ENCODE measurements at regions not wholly inside any gene's neighbourhood (a gene's known extent, or its start where the extent isn't known, plus 50 kb on each side); places are given as distances from the start of the nearest gene placed in this dataset.

DNA sequence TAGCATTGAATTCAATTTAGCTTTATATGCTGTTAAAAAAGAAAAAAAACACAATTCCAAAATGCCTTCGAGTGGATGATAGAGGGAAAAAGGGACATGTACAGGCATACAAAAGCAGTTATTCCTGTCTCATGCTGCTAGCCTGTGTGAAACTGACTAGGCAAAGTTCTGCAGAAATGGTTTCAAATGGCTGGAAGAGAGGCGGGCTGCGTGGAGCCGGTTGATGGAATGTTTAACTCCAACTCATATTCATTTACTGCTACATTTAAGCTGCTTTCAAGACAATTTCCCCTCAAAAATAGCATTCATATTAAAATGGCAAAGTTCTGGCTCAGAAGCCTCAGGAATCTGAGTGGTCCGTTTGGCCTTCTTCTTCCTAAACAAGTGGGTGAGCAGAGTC, 143.8 kb upstream of the PPARGC1A start:
- no peak for DNase-seq

DNA sequence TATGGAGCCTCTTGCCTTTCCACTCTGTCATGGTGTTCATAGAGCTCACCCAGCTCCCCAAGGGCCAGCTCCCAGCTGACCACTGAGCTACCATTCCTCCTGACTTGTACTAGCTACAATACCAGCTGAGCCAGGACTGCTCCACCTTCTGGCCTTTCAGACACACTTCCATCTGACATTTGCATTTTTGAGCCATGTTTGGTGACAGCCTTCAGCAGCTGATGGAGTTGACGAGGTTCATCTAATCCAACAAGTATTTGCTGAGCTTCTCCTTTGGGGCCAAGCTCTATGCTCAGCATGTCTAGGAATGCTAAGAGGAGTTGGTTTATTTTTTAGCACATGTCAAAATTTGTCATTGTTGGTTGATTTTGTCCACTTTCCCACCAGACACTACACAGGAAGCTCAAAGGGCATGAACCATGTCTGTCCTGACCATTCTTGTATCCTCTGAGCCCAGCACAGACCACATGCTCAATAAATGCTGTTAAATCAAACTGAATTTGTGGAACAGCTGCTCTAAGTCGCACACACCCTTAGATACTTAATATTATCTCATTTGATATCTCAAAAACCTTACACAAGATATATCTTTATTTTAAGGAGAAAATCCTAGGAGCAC, 142.6 kb upstream of the PPARGC1A start:
- no peak for DNase-seq

DNA sequence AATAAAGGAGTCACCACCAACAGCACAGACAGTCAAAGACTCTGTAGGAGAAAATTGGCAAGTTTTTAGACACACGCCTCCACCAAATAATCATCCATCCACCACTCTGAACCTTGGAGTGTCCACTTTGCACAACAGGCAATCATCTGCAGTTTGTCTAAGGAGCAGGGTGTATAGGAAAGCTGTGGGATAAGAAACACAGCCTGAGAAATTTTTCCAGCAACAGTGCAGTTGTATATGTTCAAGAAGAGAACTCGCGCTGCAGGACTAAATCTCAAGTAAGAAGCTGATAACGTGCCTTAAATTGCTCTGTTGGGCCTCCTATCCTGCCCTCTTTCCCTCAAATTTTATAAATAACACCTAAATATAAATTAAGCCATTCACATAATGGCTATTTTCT, 136.7 kb upstream of the PPARGC1A start:
- no peak for DNase-seq

DNA sequence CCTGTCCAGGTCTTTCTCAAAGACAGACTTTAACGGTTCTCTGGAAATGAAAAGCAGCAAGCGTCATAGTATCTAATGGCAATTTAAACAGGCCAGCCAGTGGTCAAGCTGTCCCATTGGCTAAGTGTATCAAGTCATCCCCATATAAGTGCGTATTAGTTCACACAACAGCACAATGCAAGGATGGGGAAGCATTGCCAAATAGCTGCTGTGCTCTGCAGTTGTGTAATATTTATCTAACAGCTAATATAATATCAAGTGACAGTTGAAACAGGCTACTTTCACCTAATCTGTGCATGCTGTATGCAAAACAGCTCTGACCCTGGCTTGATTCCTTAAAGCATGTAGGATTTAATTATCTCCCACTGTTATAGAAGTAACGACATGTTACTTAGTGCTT, 134.8 kb upstream of the PPARGC1A start:
- DNase-seq: no peak

DNA sequence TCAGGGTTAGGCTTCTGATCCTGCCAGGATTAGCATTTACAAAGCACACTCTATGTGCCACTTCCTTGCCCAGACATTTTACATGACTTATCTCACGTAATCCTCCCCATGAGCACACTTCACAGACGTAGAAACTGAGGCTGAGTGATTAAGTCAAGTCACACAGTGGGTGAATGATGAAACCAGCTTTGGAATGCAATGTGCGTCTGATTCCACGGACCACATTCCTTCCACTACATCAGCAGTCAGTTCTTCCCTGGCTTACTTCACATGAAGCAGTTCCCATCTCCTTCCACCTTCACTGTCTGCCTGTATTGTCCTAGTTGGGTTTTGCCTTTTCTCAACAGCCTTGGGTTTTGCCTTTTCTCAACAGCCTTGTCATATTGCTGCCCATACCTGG, 134.3 kb upstream of the PPARGC1A start:
- DNase-seq: no peak

DNA sequence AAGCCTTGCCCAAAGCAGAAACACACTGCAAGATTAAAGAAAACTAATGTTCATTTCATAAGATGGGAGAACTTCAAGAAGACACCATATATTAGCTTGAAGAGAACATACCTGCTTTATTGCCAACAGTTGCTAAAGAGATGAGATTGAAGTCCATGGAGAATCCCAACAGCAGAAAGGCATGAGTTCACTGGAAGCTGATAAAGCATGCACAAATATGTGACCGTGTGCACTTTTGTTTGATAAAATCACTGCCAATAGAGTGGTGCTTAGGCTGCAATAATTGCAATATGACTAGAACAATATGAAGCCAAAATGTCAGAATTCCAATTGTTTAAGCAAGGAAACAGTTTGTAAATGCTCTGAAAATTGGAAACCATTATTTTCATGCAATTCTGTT, 125.9 kb upstream of the PPARGC1A start:
- DNase-seq: no peak

DNA sequence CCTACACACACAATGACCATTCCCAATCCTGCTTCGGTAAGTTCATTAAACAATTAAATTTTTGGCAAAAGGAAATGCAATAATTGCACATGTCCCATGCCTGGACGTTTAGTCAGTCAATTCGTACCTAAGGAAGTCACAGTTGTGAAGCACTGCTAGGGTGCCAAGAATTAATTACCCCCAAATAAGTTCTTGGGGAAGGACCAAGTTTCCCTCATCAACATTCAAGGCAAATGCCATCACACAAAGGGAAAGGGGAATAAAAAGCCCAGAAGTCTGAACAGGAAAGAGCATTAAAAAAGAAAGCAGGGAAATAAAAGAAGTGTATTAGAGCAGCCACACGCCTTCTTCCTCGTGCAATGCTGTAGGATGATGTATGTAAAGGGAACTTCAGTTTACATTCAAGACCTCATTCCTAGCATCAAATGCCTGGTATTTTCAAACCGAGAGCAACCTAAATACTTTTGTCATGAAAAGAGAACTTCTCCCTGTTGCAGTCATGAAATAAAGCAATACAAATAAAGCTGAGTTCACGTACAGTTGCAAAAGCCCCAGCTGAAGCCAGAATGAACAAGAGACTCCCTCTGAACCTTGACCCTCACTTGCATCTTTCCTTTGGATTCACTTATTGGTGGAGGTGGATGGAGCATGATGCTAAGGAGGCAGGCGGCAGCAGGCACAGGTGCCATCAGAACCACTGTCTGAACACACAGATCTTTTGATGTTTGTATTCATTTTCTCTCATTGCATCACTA, 124.0 kb upstream of the PPARGC1A start:
- no peak for DNase-seq

DNA sequence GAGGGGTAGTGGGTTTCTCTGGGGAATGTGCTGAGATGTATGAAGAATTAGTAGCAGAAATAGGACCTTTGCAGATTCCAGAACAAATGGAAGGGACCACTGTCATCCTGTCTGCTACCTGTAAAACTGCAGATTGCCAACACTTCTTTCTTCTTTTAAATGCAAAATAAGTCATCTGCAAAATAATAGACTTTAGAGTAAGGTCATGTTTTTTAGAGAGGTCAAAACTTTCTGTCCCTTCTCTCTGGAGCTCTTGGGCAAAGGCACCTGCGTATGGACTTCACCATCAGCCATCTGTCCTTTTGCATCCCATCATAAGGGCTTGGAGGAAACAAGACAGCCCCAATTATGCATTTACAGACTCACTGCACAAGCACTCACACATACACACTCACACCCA, 121.1 kb upstream of the PPARGC1A start:
- no peak for DNase-seq

DNA sequence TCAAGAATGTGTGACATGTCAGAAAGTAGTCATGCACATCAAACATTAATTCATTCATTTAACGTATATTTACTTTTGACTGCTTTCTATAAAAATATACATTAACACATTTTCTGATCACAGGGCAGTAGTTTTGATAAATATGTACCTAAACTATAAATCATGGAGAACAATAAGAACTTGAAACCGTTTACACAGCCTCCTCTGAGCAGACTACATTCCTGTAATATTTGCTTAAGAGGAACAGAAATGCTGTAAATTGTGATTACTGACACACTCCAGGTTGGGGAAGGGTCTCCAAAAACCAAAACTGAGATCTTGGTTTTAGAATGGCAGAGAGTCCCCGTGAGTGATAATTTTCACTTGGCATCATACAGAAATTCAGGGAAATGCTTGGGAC, 120.7 kb upstream of the PPARGC1A start:
- no peak for DNase-seq

DNA sequence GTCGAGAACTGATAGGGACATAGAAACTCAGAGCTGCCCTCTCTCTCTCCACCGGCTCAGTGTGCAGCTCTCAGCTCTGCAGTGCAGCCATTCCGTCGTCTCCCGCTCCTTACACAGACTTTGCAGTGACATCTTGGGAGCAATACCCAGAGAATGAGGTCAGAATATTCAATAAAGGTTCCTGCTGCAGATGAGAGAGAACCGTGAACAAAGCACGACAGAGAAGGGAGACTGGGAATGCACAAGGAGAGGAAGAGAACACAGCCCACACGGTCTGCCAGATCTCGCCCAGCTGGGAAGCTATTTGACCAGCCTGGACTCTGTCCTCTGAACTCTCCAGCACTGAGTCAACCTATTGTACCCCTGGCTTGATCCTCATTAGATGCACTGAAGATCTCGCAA, 118.0 kb upstream of the PPARGC1A start:
- DNase-seq: no peak

DNA sequence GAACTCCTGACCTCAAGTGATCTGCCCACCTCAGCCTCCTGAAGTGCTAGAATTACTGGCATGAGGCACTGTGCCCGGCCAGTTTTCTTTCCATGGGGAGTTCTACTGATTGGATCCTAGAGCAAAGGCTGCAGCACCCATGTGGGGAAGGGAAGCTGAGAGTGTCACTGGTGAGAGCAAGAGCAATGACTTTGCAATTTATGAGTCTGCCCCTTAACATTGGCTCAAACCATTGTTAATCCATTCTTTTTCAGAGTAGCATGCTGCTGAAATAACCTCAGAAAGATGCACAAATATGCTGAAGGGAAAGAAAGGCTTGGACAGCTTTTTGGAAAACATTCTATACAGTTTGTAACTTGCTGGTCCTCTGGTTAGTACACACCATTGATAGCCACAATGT, 116.4 kb upstream of the PPARGC1A start:
- DNase-seq: no peak

DNA sequence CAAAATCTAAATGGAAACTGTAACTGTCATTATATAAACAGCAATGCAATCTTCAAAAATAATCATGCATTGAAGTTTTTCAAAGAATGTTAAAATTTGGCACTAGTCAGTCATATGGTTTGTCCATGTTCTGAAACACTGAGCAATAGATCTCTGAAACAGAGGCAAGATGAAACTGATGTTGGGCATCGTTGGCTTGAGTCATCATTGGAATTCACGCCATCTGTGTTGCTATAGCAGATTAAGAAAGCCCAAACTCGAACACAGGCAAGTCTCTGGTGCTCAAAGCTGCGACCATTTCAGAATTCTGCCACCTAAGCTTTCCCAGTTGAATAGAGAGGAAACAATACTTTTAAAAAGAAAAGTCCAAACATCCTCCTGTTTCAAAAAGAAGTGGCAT, 114.1 kb upstream of the PPARGC1A start:
- no peak for DNase-seq

DNA sequence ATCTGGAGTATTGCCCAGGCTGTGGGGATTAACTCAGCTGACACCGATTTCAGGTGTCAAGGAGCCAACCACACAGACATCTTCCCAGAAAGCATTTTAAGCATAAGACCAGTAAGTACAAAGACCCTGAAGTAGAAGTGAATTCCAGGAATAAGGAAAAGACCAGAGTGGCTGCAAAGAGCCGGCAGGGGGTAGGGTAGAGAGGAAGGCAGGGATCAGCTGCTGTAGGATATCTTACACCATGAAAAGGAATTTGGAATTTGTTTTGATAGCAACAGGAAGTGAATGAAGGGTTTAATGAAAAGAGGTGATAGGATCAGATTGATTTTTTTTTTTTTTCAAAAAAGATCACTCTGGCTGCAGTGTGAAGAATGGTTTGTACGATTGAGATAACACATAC, 113.6 kb upstream of the PPARGC1A start:
- no peak for DNase-seq

DNA sequence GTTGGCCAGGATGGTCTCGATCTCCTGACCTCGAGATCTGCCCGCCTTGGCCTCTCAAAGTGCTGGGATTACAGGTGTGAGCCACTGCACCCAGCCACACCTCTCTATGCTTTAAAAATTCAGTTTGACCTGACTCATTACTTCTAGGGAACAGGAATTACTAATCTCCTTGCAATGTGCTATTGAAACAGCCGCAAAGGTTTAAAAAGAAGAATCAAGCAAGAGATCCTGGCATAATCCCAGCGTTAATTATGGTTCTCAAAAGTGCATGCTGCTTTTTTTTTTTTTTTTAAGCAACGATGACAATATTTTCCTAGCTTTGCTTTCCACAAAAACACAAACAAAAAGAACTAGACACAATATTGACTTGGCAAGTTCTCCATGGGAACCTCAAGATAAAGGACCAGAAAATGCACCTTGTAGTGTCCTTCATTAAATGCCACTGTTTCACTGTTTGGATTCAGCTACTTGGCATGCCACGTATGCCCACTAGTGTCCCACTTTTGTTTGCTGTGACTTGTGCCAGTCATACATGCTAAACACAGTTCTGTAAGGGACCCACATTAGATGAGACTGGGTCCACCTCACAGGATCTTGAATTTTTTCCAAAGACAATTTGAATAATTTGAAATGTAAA, 112.6 kb upstream of the PPARGC1A start:
- DNase-seq: no peak

DNA sequence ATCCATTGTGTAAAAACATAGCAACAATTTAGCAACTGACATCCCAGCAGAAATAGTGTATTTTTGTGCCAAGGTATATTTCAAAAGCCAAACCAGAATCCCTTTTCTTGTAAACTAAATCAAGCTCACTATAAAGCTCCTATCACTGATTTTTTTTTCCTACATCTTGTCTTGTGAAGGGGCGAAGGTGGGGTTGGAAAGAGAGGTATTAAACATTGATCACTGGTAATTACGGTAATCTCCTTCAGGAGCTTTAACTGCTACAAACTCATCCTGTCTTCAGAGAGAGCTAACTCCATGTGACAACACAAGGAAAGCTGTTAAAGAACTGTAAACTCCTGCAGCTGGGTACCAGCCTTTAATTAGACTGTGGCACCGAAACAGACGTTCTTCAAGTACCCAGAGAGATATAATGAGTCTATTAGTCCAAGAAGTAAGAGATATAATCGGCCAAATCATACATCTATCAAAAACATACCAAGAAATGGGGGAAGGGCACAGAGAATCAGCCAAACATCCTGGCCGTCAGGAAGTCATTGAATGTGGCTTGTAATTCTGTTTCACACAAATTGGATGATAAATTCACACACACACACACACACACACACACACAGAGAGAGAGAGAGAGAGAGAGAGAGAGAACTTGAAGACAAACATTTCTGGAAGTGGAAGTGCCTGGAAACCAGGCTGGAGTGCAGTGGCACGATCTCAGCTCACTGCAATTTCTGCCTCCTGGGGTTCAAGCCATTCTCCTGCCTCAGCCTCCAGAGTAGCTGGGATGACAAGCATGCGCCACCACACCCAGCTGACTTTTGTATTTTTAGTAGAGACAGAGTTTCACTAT, 111.9 kb upstream of the PPARGC1A start:
- DNase-seq: no peak

DNA sequence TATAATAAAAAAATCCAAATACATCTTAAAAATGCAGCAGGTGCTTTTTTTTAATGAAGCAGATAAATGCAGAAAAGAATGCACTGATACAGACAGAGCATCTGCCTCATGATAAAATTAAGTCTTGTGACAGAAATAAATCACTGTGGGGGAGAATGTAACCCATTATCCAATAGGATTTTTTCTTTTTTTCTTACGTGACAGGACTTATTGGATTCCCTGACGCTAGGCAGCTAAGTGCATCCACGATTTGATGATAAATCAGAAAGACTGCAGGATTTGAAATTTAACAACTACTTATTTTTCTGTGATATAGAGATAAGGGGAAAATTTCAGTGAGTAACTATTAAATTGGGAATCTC, 110.6 kb upstream of the PPARGC1A start:
- no peak for DNase-seq

DNA sequence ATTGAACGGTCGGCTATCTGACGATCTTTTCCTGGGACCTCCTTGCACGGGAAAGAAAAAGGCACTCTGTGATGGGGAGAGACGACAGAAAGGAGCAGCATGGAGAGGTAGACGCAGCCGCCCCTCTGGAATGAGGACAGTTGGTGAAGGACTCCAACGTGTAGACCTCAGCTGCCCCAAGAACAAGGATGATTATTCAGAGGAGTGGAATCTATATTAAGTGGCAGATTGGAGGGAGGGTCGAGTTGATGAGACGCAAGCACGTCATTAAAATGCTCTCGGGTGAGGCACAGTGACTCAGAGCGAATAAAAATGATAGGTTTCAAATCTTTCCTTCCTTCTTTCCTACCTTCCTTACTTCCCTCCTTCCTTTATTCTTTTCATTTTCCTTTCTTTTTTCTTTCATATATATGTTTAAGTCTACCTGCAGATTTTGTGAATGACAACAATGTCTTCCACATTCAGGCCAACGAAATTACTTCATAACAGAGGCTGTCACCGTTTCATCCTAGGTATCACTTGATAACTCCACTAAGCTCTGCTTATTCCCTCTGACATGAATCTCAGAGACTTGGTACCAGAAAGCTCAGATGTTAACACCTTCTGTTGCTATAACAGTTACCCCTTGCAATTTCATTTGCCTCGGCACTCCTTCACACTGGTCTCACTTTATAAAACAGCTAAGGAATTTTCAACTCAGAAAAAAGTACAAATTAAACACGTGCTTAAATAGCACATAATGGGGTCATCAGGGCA, 110.0 kb upstream of the PPARGC1A start:
- DNase-seq: no peak

DNA sequence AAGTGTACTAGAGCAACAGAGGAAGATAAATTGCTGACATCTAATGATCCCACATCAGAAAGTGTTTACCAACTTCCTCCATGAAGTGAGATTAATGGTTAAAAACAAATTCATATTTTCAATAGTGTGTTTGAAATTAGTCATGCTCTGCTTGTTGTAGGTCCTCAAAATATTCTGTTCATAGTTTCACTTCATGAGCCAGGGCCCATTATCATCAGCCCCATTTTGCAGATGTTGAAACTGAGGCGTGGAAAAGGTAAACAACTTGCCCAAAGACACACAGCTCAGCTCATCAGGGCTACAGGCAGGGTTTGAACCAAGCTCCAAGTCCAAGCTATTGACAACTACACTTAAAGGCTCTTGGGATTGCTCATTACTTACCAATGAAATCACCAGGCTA, 103.5 kb upstream of the PPARGC1A start:
- DNase-seq: no peak

DNA sequence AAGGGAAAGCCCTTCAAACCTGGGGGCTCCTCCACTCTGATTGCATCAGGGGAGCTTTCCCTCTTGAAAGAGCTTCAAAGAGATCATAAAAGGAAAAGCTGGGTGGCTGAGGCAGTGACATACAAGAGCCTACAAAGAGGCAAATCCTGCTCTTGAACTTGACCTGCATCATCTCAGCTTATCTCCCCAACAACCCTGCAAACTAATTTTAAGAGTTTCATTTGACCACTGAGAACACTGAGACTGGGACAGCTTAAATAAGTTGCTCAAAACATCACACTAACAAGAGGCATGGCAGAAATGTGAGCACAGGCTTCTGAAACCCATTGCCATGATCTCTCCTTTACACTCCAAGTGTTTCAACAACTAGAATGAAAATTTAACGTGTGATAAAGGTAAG, 101.6 kb upstream of the PPARGC1A start:
- DNase-seq: no peak

DNA sequence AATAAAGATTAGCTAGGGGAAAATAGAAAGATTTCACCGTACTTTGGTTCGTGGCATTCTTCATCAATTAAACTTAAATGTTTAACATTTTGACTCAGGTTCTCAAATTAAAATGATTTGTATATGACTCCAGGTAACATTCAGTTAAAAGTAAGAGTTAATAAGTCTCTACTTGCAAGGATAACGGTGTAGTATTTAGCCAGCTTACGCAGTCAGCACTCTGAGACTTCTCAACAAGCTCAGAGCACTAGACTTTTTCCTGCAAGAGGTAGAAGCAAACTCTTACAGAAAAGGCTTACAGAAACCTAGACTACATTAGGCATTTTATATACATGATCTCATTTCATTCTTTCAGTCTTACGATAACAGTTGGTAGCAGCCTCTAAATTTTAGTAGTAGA, 96.4 kb upstream of the PPARGC1A start:
- DNase-seq: no peak

DNA sequence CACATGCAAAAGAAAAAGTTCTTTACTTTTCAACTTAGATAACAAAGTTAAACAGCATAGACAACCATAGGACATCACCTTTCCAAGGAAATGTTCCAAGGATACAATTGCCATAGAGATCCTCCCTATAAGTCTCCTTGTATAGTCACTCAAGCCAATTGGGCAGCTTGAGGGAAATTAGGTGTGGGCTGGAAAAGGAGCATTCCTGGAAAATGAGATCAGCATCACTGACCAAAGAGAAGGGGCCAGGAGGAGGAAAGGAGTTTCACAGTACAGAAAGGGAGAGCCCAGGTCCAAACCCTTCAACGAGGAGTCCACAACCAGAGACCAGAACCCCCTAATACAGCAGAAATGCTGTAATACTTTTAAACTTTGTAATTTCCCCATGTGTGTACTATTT, 91.5 kb upstream of the PPARGC1A start:
- no peak for DNase-seq

DNA sequence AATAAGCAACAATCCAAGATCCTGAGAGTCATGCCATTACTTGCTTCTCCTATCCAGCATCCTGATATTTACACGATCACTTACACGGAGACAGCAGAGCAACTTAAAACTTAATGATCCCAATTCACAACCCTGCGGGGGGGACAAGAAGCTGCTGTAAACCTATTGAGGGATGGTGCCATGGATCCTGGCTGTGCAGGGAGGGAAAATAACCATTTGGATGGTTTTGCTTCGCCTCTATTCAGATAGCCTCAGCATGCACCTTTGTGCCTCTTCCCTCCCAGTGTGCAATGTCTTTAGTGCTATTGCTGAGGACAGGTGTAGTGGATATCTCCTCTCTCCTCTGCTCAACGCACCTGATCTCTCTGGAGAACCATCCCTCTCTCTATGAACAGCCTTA, 89.7 kb upstream of the PPARGC1A start:
- DNase-seq: no peak

DNA sequence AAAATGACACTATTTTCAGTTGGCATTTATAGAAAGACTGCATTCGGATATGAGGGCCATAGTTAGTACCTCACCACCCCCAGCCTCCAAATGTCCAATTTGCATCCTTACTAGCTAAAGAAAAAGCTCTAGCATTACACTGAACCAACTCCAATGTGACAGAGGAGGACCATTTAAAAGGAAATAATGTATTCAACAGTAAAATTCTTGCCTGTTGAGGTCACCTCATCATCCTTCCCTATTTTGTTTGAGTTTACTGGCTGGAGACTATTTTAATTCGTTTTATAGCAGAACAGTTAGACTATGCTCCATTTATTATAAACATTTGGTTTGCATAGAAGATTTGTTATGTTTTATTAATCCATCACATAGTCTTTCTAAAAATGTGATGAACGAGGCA, 88.2 kb upstream of the PPARGC1A start:
- no peak for DNase-seq
